Mucosa of descending colon (tissue), 3 donors: ENCODE measurements at regions not wholly inside any gene's neighbourhood (a gene's known extent, or its start where the extent isn't known, plus 50 kb on each side); places are given as distances from the start of the nearest gene placed in this dataset.

Source experiments
- ATAC-seq: fragments of 200-7000 bp; cut with Tn5 transposase; one replicate; pipeline ENCODE4 v1.9.1; 2020; ENCODE audit warnings: mild to moderate bottlenecking, moderate library complexity
- DNase-seq, 3 donors: peaks; one replicate each; pipeline ENCODE4 v3.0.0-alpha.2; 2020
- H3K36me3 ChIP-seq: fragments of 200-600 bp; one replicate; pipeline ENCODE4 v1.8.0; 2021; ENCODE audit warnings: low read depth, mild to moderate bottlenecking
- H3K4me1 ChIP-seq: fragments of 200-600 bp; one replicate; pipeline ENCODE4 v1.8.0; 2021; ENCODE audit warnings: low read depth, mild to moderate bottlenecking
- H3K4me3 ChIP-seq: fragments of 200-600 bp; one replicate; pipeline ENCODE4 v1.8.0; 2021; ENCODE audit warnings: mild to moderate bottlenecking
- H3K9me3 ChIP-seq: fragments of 200-600 bp; one replicate; pipeline ENCODE4 v1.8.0; 2021; ENCODE audit warnings: mild to moderate bottlenecking
- CTCF ChIP-seq: fragments of 200-600 bp; IDR thresholded peaks from one replicate; pipeline ENCODE4 v1.8.0; 2022; ENCODE audit warnings: antibody characterized with exemption, mild to moderate bottlenecking
- intact Hi-C, 2 donors: fragments of 100-400 bp; cut with DNase I in 1 of 2; cut with micrococcal nuclease in 1 of 2; formaldehyde crosslinking; loops; one replicate each; pipeline versions ENCODE4 v1.11.0 to v1.11.1; 2022; cut with DNase I, micrococcal nuclease
- donor health status: DM: no; HTN: no; CAD: no; lungs with moderate emphysema.
- donor health status: DM: no; HTN: no; CAD: no.
- donor health status: DM: no; HTN: yes; CAD: no.

- DNase-seq: no peak
- Histone ChIP-seq H3K9me3 (peaks cover 2% of the 10 kb centered on the region), H3K36me3 (no peaks in the 10 kb centered on the region), H3K4me3 (no peak overlapping the region), H3K4me1 (no peaks in the 10 kb centered on the region)
- no peak for ATAC-seq
- intact Hi-C loops: no loop called here
- TF ChIP-seq CTCF: no peak
Measured at GRCh38 chr2:52452201-52452600, 1315.4 kb upstream of the CHAC2 start.

GRCh38 chr2:52445686-52446085 lies 1321.9 kb upstream of the CHAC2 start:
- no peaks in the 10 kb centered on the region for H3K4me1 ChIP-seq
- ATAC-seq (no peak), DNase-seq (no peak)
- intact Hi-C loops: no loop called here
- H3K4me3 ChIP-seq: no peak overlapping the region
- H3K36me3 ChIP-seq: no peaks in the 10 kb centered on the region
- TF ChIP-seq CTCF: no peak
- no peaks in the 10 kb centered on the region for H3K9me3 ChIP-seq

GRCh38 chr2:52431352-52431760 lies 1336.2 kb upstream of the CHAC2 start:
- no peaks in the 10 kb centered on the region for H3K36me3 ChIP-seq
- TF ChIP-seq CTCF: no peak
- H3K4me3 ChIP-seq: no peak overlapping the region
- no peak for ATAC-seq
- intact Hi-C loops: no loop called here
- DNase-seq: no peak
- H3K4me1 ChIP-seq: no peaks in the 10 kb centered on the region
- H3K9me3 ChIP-seq: peaks cover 4% of the 10 kb centered on the region

GRCh38 chr2:52429740-52430139 lies 1337.9 kb upstream of the CHAC2 start:
- no peak for TF ChIP-seq CTCF
- intact Hi-C loops: no loop called here
- ATAC-seq (no peak), DNase-seq (no peak)
- H3K4me1 ChIP-seq: no peaks in the 10 kb centered on the region
- no peaks in the 10 kb centered on the region for H3K36me3 ChIP-seq
- H3K4me3 ChIP-seq: no peak overlapping the region
- H3K9me3 ChIP-seq: no peaks in the 10 kb centered on the region

GRCh38 chr2:52429171-52429570 lies 1338.4 kb upstream of the CHAC2 start:
- Histone ChIP-seq H3K9me3 (no peaks in the 10 kb centered on the region), H3K4me1 (no peaks in the 10 kb centered on the region), H3K36me3 (no peaks in the 10 kb centered on the region), H3K4me3 (no peak overlapping the region)
- intact Hi-C loops: no loop called here
- no peak for TF ChIP-seq CTCF
- no peak for DNase-seq
- no peak for ATAC-seq

GRCh38 chr2:52428224-52428623 lies 1339.4 kb upstream of the CHAC2 start:
- ATAC-seq (no peak), DNase-seq (no peak)
- Histone ChIP-seq H3K9me3 (no peaks in the 10 kb centered on the region), H3K36me3 (no peaks in the 10 kb centered on the region), H3K4me1 (no peaks in the 10 kb centered on the region), H3K4me3 (no peak overlapping the region)
- intact Hi-C loops: no loop called here
- TF ChIP-seq CTCF: no peak
